Endothelial cell of umbilical vein (primary cell): ENCODE measurements at regions not wholly inside any gene's neighbourhood (a gene's known extent, or its start where the extent isn't known, plus 50 kb on each side); places are given as distances from the start of the nearest gene placed in this dataset.

ENCODE experiments used
- BruUV-seq: library from RNA; stranded (reverse); fragments of 400-500 nt; replicated peaks from 2 replicates; lab custom pipeline; 2021; lab: Mats Ljungman, UMichigan
- CTCF ChIA-PET: fragments of 300-600, 350-600 bp; sonication (Branson Sonifier 250); formaldehyde crosslinking; loops from one replicate; lab custom pipeline; 2021; ENCODE audit warnings: antibody characterized with exemption, inconsistent platforms; lab: Charles Lee
- POLR2A ChIA-PET: fragments of 300-600, 350-600 bp; sonication (Branson Sonifier 250); formaldehyde crosslinking; loops from one replicate; lab custom pipeline; 2021; ENCODE audit warnings: antibody characterized with exemption, inconsistent platforms; lab: Charles Lee
- DNase-seq: peaks from one replicate; pipeline ENCODE4 v3.0.0-alpha.2; 2011; ENCODE audit warnings: low read depth, low spot score
- FAIRE-seq: peaks from 2 replicates; lab custom pipeline; 2011; peaks lifted over from hg19 to GRCh38; lab: Jason Lieb, UNC
- H2AFZ ChIP-seq: 2 replicates; pipeline ENCODE4 v1.6.0; 2012; ENCODE audit warnings: low read depth, low read length, control low read depth, inconsistent platforms
- H3K27ac ChIP-seq: 2 replicates; pipeline ENCODE4 v1.5.1; 2011; ENCODE audit warnings: low read depth, mild to moderate bottlenecking, control low read depth, low read length, moderate library complexity; ENCODE audit not compliant: insufficient read depth
- H3K27me3 ChIP-seq, 2 experiments: 2 replicates each; pipeline versions ENCODE4 v1.6.0 to v1.6.1; 2011; ENCODE audit warnings: low read length in 2 of 2, mixed read lengths in 1 of 2; ENCODE audit not compliant: control insufficient read depth in 2 of 2, insufficient read depth in 2 of 2
- H3K36me3 ChIP-seq, 2 experiments: 2 replicates in 1 of 2; 3 replicates in 1 of 2; pipeline ENCODE4 v1.5.1; 2011; ENCODE audit warnings: low read length in 2 of 2, mild to moderate bottlenecking in 1 of 2, moderate library complexity in 1 of 2; ENCODE audit not compliant: control insufficient read depth in 2 of 2, insufficient read depth in 2 of 2; ENCODE audit errors: extremely low read depth in 1 of 2
- H3K4me1 ChIP-seq: 3 replicates; pipeline ENCODE4 v1.5.1; 2011; ENCODE audit warnings: mild to moderate bottlenecking, low read length; ENCODE audit not compliant: control insufficient read depth, insufficient read depth; ENCODE audit errors: extremely low read depth
- H3K4me2 ChIP-seq: 2 replicates; pipeline ENCODE4 v1.6.1; 2011; ENCODE audit warnings: low read length, control low read depth, mixed read lengths; ENCODE audit not compliant: insufficient read depth
- H3K4me3 ChIP-seq, 3 experiments: fragments of 200-600 bp in 1 of 3; sonication (generic), shearing (Covaris generic) in 1 of 3; replicated peaks in 1 of 3; 2 replicates each; pipeline ENCODE4 v1.5.1; 2011 to 2016; ENCODE audit warnings: control low read depth in 3 of 3, low read length in 3 of 3, mild to moderate bottlenecking in 2 of 3, inconsistent platforms in 1 of 3, low read depth in 1 of 3, moderate library complexity in 1 of 3; ENCODE audit not compliant: insufficient read depth in 1 of 3
- H3K79me2 ChIP-seq: 2 replicates; pipeline ENCODE4 v1.6.0; 2012; ENCODE audit warnings: low read length, inconsistent platforms; ENCODE audit not compliant: control insufficient read depth, insufficient read depth
- H3K9ac ChIP-seq: replicated peaks from 2 replicates; pipeline ENCODE3; 2011; ENCODE audit warnings: low read length, control low read depth; ENCODE audit not compliant: insufficient read depth; ENCODE audit errors: extremely low read depth
- H3K9me1 ChIP-seq: replicated peaks from 3 replicates; pipeline ENCODE4 v1.6.0; 2011; ENCODE audit warnings: mild to moderate bottlenecking, low read length; ENCODE audit not compliant: control insufficient read depth, insufficient read depth; ENCODE audit errors: extremely low read depth
- H3K9me3 ChIP-seq: replicated peaks from 2 replicates; pipeline ENCODE4 v1.5.1; 2012; ENCODE audit warnings: low read length, inconsistent platforms; ENCODE audit not compliant: control insufficient read depth, insufficient read depth
- H4K20me1 ChIP-seq: replicated peaks from 2 replicates; pipeline ENCODE3; 2011; ENCODE audit warnings: mild to moderate bottlenecking, low read length; ENCODE audit not compliant: control insufficient read depth, insufficient read depth; ENCODE audit errors: extremely low read depth
- CTCF ChIP-seq, 2 donors: IDR thresholded peaks; 1 replicate in 1 of 2; 2 replicates in 1 of 2; pipeline ENCODE4 v1.5.1; 2011; ENCODE audit warnings: low read length in 2 of 2, mild to moderate bottlenecking in 2 of 2, moderate library complexity in 2 of 2, control low read depth in 1 of 2, inconsistent platforms in 1 of 2, low read depth in 1 of 2; ENCODE audit not compliant: insufficient read depth in 1 of 2; ENCODE audit errors: extremely low read depth in 1 of 2
- EZH2 ChIP-seq: IDR thresholded peaks from 2 replicates; pipeline ENCODE4 v1.6.1; 2012; ENCODE audit warnings: borderline replicate concordance, low read depth, mild to moderate bottlenecking, moderate library complexity, low read length, inconsistent platforms; ENCODE audit not compliant: severe bottlenecking
- FOS ChIP-seq: IDR thresholded peaks from 2 replicates; pipeline ENCODE4 v1.6.1; 2011; ENCODE audit warnings: mild to moderate bottlenecking, low read length, moderate library complexity, borderline replicate concordance; ENCODE audit not compliant: insufficient read depth
- GATA2 ChIP-seq: IDR thresholded peaks from 2 replicates; pipeline ENCODE4 v1.7.0; 2011; ENCODE audit warnings: low read depth, mild to moderate bottlenecking, moderate library complexity, mixed read lengths, low read length; ENCODE audit not compliant: insufficient read length, insufficient read depth
- JUN ChIP-seq: IDR thresholded peaks from 2 replicates; pipeline ENCODE4 v1.6.1; 2011; ENCODE audit warnings: borderline replicate concordance, low read depth; ENCODE audit not compliant: insufficient read length, insufficient read depth
- MYC ChIP-seq: IDR thresholded peaks from one replicate; pipeline ENCODE4 v1.6.1; 2011; ENCODE audit warnings: mild to moderate bottlenecking, low read depth, low read length
- POLR2A ChIP-seq: IDR thresholded peaks from 2 replicates; pipeline ENCODE4 v1.6.1; 2012; ENCODE audit warnings: low read depth, mild to moderate bottlenecking, control low read depth, low read length
- POLR2AphosphoS5 ChIP-seq: IDR thresholded peaks from 2 replicates; pipeline ENCODE4 v1.6.1; 2012; ENCODE audit warnings: low read depth, mild to moderate bottlenecking, control low read depth, low read length, moderate library complexity; ENCODE audit not compliant: insufficient read depth
- dilution Hi-C: fragments of 300-500 bp; cut with MboI; formaldehyde crosslinking; loops from one replicate; pipeline ENCODE4 v1.15.0; 2019; ENCODE audit warnings: low sequenced_read_pairs; ENCODE audit not compliant: extremely low pct_ligation_motif_present
- intact Hi-C: fragments of 100-400 bp; cut with micrococcal nuclease; formaldehyde crosslinking; loops from one replicate; pipeline ENCODE4 v1.10.0; 2022
- TF ChIP-seq, protein P1 (sequence below): IDR thresholded peaks from 2 replicates; pipeline ENCODE4 v1.6.1; 2011; ENCODE audit not compliant: insufficient read depth, insufficient read length

- no peak for FAIRE-seq
- ChIA-PET POLR2A (no interaction called here), CTCF (no interaction called here)
- Histone ChIP-seq H3K4me2 (no peak overlapping the region), H3K4me3 (no peak overlapping the region), H3K9me1 (no peaks in the 10 kb centered on the region), H3K79me2 (no peaks in the 10 kb centered on the region), H3K9ac (no peak overlapping the region), H3K27ac (no peak overlapping the region), H3K27me3 (no peaks in the 10 kb centered on the region), H4K20me1 (no peaks in the 10 kb centered on the region), H3K36me3 (no peaks in the 10 kb centered on the region), H3K4me1 (no peaks in the 10 kb centered on the region), H2AFZ (no peak overlapping the region), H3K9me3 (no peaks in the 10 kb centered on the region)
- TF ChIP-seq FOS (no peak), MYC (no peak), CTCF (IDR thresholded peaks at IDR 0.05; ENCODE audit: extremely low read depth in 1 of 2, insufficient read depth in 1 of 2, low read depth in 1 of 2, low read length in 2 of 2) (no peak), GATA2 (no peak), JUN (no peak), POLR2AphosphoS5 (no peak), POLR2A (no peak), EZH2 (no peak)
- TF ChIP-seq, protein P1, sequence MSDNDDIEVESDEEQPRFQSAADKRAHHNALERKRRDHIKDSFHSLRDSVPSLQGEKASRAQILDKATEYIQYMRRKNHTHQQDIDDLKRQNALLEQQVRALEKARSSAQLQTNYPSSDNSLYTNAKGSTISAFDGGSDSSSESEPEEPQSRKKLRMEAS, result no peak
- no TSS peak for BruUV-seq
- dilution Hi-C loops, result no loop called here
- no peak for DNase-seq
- intact Hi-C loops, result no loop called here
Measured at GRCh38 chr1:80158266-80158665, 1151.7 kb upstream of the ADGRL4 start.
